Aorta (tissue), 5 donors: ENCODE measurements at regions not wholly inside any gene's neighbourhood (a gene's known extent, or its start where the extent isn't known, plus 50 kb on each side); places are given as distances from the start of the nearest gene placed in this dataset.

ENCODE experiments used
- ATAC-seq: fragments of 200-7000 bp; cut with Tn5 transposase; one replicate; pipeline ENCODE4 v1.9.1; 2022; ENCODE audit warnings: moderate library complexity; ENCODE audit not compliant: low FRiP score
- DNase-seq, 2 donors: peaks; one replicate each; pipeline ENCODE4 v3.0.0-alpha.2; 2020
- H3K27ac ChIP-seq, 2 donors: one replicate each; pipeline ENCODE4 v1.5.1; 2013; ENCODE audit warnings: low read length in 2 of 2, mild to moderate bottlenecking in 2 of 2, moderate library complexity in 2 of 2, control low read depth in 1 of 2, inconsistent platforms in 1 of 2, low read depth in 1 of 2
- H3K27me3 ChIP-seq, 2 donors: one replicate each; pipeline ENCODE4 v1.6.1; 2013; ENCODE audit warnings: control low read depth in 1 of 2, low read length in 1 of 2, mild to moderate bottlenecking in 1 of 2, moderate library complexity in 1 of 2; ENCODE audit not compliant: insufficient read depth in 2 of 2, control insufficient read depth in 1 of 2
- H3K36me3 ChIP-seq, 2 donors: one replicate each; pipeline ENCODE4 v1.6.1; 2013; ENCODE audit warnings: control low read depth in 1 of 2, low read length in 1 of 2, mild to moderate bottlenecking in 1 of 2; ENCODE audit not compliant: insufficient read depth in 2 of 2, control insufficient read depth in 1 of 2
- H3K4me1 ChIP-seq, 2 donors: one replicate each; pipeline ENCODE4 v1.6.1; 2013; ENCODE audit warnings: low read length in 2 of 2, control low read depth in 1 of 2, mild to moderate bottlenecking in 1 of 2, moderate library complexity in 1 of 2; ENCODE audit not compliant: insufficient read depth in 2 of 2, control insufficient read depth in 1 of 2
- H3K4me3 ChIP-seq, 2 donors: one replicate each; pipeline ENCODE4 v1.5.1; 2013; ENCODE audit warnings: low read length in 2 of 2, control low read depth in 1 of 2, mild to moderate bottlenecking in 1 of 2
- H3K9me3 ChIP-seq: one replicate; pipeline ENCODE4 v1.6.1; 2013; ENCODE audit warnings: mild to moderate bottlenecking, low read length; ENCODE audit not compliant: control insufficient read depth
- WGBS, 2 donors: extraction: QIAGEN DNeasy Blood & Tissue Kit; methylation state at CpG; one replicate each; pipeline ENCODE4 v1.1.7; 2013; 5-methylcytosine and 5-hydroxymethylcytosine counted together
- intact Hi-C, 2 donors: fragments of 100-400 bp; cut with DNase I; formaldehyde crosslinking; loops; one replicate each; pipeline versions ENCODE4 v1.14.2 to v1.15.0; 2022
- donor health status: healthy with polysubstance abuse.
- donor health status: Bipolar disorder and iron deficiency.
- donor health status: DM: no; HTN: no; CAD: no.
- donor health status: DM: no; HTN: no; CAD: no.
- donor health status: DM: yes; HTN: yes; CAD: no.

DNA sequence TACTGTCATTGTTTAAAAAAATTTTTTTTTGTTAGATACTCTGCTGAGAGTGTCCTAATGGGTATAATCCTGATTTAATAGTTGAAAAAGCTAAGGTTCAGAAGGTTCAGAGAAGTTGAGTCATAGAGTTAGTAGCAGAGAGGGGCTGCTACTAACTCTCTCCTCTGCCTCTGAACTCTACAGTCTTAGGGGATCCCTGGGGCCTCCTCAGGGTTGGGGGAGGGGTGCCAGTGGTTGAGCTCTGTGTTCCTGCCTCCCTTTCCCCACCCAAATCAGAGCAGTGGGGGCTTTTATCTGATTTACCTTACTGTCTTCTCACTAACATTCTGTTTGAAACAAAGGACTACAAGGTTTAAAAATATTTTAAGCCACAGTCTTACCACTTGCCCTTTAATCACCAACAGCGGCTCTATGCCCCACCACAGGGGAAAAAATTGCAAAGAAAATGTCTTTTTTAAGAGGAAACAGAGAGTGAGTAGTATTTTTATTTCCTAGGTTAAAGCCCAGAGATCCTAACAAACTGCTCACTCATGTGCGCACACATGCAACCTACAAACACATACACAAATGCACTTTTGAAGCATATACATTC lies 102.2 kb upstream of the ATP6AP2 start:
- H3K4me3 ChIP-seq = no peak overlapping the region
- H3K27ac ChIP-seq = no peak overlapping the region
- no peak for DNase-seq
- no peaks in the 10 kb centered on the region for H3K4me1 ChIP-seq
- H3K9me3 ChIP-seq = no peaks in the 10 kb centered on the region
- WGBS, 2 donors = 84 to 97% methylated on average over 2 of the region's 2 CpGs
- no peak for ATAC-seq
- no peaks in the 10 kb centered on the region for H3K27me3 ChIP-seq
- no peaks in the 10 kb centered on the region for H3K36me3 ChIP-seq
- intact Hi-C loops = no loop called here

DNA sequence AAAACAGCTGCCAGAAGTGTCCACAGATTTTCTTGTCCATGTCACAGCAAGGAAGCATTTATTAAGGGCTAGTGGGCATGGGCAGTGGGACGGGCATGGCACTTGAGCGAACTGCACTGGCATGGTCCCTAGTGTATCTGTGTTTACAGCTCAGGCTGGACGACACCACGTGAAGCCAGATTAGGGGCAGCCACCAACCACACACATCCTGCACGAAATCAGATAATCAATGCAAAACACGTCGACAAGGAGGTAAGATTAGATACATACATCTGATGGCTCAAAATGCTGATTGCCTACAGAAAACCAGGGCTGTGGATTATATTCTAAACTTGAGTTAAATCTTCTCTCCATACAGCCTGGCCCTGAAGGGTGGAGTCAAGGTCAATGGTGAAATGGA lies 103.8 kb upstream of the ATP6AP2 start:
- Histone ChIP-seq H3K4me1 (no peaks in the 10 kb centered on the region), H3K27ac (no peak overlapping the region), H3K27me3 (no peaks in the 10 kb centered on the region), H3K36me3 (no peaks in the 10 kb centered on the region), H3K4me3 (no peak overlapping the region), H3K9me3 (no peaks in the 10 kb centered on the region)
- no peak for ATAC-seq
- no peak for DNase-seq
- intact Hi-C loops = no loop called here
- 77 to 89% methylated on average over 7 of the region's 7 CpGs for WGBS, 2 donors

DNA sequence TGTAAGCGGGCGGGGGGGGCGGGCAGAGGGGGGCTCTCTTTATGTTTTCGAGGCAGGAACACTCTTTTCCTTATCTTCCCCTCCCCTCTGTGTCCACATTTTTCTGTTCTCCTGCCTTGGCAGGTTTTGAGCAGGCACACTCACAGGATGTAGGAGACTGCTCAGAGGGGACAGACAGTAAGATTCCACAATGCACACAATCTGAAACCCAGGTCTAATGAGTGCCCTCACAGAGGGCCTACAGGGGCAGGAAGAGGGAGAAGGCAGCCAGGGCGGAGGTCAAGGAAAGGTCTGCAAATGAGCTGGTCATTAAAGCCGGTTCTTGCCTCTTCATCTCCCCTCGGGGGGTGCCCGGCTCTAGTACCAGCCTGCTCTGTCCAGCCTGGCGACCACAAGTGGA lies 106.1 kb upstream of the ATP6AP2 start:
- Histone ChIP-seq H3K27ac (no peak overlapping the region), H3K36me3 (no peaks in the 10 kb centered on the region)
- intact Hi-C loops = no loop called here

DNA sequence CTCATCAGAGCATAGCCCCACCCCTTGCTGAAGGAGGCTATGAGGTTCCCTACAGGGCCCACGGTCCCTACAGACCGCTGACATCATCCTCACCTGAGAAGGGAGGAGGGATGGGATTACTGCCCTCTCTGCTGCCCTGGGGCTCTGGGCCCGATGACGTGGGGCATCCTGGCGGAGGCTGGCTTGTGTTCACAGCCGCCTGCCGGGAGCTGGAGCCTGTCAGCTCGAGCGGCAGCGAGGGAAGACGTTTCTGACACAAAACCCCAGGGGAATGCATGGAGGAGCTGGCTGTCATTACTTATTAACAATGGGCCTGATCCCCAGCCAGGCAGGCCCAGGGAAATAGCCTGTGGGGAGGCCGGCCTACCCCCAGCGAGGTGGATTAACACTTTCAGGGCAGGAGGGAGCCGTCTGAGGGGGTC lies 106.6 kb upstream of the ATP6AP2 start:
- Histone ChIP-seq H3K4me3 (no peak overlapping the region), H3K9me3 (no peaks in the 10 kb centered on the region), H3K36me3 (no peaks in the 10 kb centered on the region), H3K4me1 (no peaks in the 10 kb centered on the region), H3K27ac (no peak overlapping the region), H3K27me3 (no peaks in the 10 kb centered on the region)
- ATAC-seq (no peak), DNase-seq (no peak)
- intact Hi-C loops = no loop called here
- 21 to 25% methylated on average over 13 to 14 of the region's 14 CpGs for WGBS, 2 donors

More for the DNA sequence above, 106.1 kb upstream of the ATP6AP2 start:
- H3K27me3 ChIP-seq = no peaks in the 10 kb centered on the region
- ATAC-seq (no peak), DNase-seq (no peak)
- H3K4me3 ChIP-seq = no peak overlapping the region
- whole genome bisulfite sequencing, 2 donors = 77 to 78% methylated on average over 5 to 9 of the region's 9 CpGs
- no peaks in the 10 kb centered on the region for H3K9me3 ChIP-seq
- H3K4me1 ChIP-seq = no peaks in the 10 kb centered on the region

DNA sequence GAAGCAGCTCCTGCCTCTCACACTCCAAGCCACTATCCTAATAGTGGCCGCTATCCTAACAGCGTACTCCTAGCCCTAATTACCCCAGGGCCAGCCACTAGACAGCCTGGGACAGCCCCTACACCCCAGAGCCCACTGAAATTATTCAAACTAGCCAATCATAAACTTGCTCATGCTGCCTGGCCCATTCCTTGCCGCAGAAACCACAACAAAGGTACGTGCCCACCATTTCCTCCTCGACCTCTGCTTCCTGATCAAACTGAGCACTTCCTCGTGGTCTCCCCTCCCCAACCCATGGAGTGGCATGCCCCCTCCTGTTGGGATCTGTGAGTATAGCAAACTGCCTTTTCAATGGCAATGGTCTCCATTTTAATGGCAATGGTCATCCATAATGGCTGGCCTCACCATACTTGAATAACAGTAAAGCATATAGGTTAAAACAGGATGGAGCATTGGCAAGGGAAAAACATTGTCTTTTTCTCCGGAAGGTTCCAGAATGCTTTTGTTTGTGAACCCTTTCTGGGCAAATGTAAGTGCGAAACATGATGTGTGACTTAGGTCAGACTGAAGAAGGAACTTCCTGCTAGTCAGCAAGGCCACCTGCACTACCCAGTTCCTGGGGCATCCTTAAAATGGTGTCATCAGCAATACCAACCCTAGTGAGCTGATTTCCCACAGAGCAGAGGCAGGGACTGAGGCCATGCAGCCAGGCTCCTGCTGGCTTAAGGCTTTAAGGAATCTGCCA lies 107.1 kb upstream of the ATP6AP2 start:
- Histone ChIP-seq H3K27me3 (no peaks in the 10 kb centered on the region), H3K9me3 (no peaks in the 10 kb centered on the region), H3K36me3 (no peaks in the 10 kb centered on the region), H3K27ac (no peak overlapping the region), H3K4me3 (no peak overlapping the region), H3K4me1 (no peaks in the 10 kb centered on the region)
- 87 to 94% methylated on average over 8 of the region's 8 CpGs for WGBS, 2 donors
- DNase-seq (no peak), ATAC-seq (no peak)
- intact Hi-C loops = no loop called here

DNA sequence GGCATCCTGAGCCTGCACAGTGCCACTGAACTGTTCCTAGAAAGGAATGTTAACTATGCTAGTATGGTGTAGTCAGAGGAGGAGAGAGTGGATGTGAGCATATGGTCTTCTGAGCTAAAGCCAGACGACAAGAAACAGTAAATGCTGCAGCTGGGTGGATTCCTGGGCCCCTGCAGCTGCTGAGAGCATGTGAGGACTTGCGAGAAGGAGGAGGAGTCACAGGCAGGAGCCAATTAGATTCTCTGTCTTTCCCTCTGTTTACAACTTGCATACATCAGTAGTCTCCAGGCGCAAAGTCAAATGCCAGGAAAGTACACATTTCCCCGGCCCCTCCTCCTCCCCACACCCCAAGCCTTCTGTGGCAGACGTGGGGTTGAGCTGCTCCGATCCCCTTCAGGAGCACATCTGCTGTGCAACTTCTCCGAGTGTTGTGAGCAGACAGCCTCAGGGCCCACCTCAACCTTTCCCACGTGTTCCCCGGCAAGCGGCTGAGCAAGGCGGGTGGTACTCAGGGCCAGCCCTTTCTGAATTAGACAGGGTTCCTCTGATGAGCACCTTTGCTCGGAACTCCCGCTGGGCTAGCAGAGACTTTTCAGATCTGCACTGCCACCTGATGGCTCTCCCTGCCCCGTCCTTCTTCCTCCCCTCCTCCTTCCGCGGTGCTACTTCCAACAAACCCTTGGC lies 108.7 kb upstream of the ATP6AP2 start:
- no peak for ATAC-seq
- Histone ChIP-seq H3K27ac (no peak overlapping the region), H3K4me1 (no peaks in the 10 kb centered on the region), H3K27me3 (no peaks in the 10 kb centered on the region), H3K4me3 (no peak overlapping the region), H3K9me3 (no peaks in the 10 kb centered on the region), H3K36me3 (no peaks in the 10 kb centered on the region)
- intact Hi-C loops = no loop called here
- 8 to 28% methylated on average over 16 of the region's 16 CpGs for WGBS, 2 donors
- DNase-seq = peak in 1 of 2 donors; percentile 47

DNA sequence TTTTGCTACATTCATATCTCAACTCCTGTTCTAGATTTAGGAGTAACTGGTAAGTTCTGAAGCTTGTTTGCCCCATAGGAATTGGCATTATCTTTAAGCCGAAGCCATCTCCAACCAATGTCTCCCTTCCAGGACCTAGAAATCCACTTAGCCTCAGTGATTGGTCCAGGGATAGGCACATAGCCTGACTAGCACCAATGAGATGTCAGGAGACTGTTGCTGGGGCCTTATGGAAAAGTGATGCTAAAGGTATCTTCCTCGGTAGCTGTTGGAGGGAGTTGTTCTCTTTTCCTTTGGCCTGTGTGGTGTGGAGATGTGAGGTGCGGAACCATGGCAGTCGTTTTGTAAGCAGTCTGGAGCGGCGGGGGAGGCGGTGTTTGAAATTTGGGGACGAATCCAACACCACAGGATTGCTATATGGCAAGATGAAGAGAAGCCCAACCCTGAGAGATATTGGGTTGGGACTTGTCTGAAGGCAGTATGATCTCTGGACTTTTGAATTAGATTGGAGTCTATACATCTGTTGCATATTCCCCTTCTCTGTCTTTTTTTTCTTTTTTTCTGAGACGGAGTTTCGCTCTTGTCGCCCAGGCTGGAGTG lies 109.8 kb upstream of the ATP6AP2 start:
- H3K9me3 ChIP-seq = no peaks in the 10 kb centered on the region
- no peaks in the 10 kb centered on the region for H3K36me3 ChIP-seq
- H3K27ac ChIP-seq = no peak overlapping the region
- intact Hi-C loops = no loop called here
- no peaks in the 10 kb centered on the region for H3K27me3 ChIP-seq
- ATAC-seq (no peak), DNase-seq (no peak)
- no peak overlapping the region for H3K4me3 ChIP-seq
- WGBS, 2 donors = 89 to 92% methylated on average over 11 of the region's 11 CpGs
- no peaks in the 10 kb centered on the region for H3K4me1 ChIP-seq

DNA sequence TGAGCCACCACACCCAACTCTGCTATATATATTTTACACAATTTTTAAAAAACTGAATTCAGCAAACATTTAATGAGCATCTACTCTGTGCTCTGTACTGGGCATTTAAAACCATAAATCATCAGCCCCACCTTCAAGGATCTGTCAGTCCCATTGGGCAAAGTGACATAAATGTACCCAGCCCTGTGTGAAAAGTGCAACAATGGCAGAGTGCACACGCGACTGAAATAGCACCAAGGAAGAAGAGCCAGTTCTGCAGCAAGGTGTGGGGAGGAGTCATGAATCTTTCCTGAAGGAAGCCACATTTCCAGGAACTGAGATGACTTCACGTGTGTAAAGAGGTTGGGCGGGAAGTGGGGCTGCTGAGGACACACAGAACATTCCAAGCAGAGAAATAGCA lies 111.5 kb upstream of the ATP6AP2 start:
- 71 to 79% methylated on average over 4 of the region's 4 CpGs for WGBS, 2 donors

More for the DNA sequence above, 111.5 kb upstream of the ATP6AP2 start:
- ATAC-seq (no peak), DNase-seq (no peak)
- Histone ChIP-seq H3K4me1 (no peaks in the 10 kb centered on the region), H3K9me3 (no peaks in the 10 kb centered on the region), H3K27me3 (no peaks in the 10 kb centered on the region), H3K4me3 (no peak overlapping the region), H3K36me3 (no peaks in the 10 kb centered on the region), H3K27ac (no peak overlapping the region)
- intact Hi-C loops = loop anchor here in 1 of 2 donors (10.0 kb wide), 1 partner anchor 185 kb away; no protein-coding TSS in a partner anchor
